Medulla oblongata (tissue), 1 donor: ENCODE measurements at regions not wholly inside any gene's neighbourhood (a gene's known extent, or its start where the extent isn't known, plus 50 kb on each side); places are given as distances from the start of the nearest gene placed in this dataset.

Source experiments
- DNase-seq: peaks from one replicate; pipeline ENCODE4 v3.0.0-alpha.2; 2015; ENCODE audit errors: extremely low spot score

- DNase-seq = no peak
Measured at GRCh38 chr11:128039140-128040021, 548.0 kb downstream of the ETS1 start.

GRCh38 chr11:128036556-128037093, 550.7 kb downstream of the ETS1 start:
- no peak for DNase-seq

DNA sequence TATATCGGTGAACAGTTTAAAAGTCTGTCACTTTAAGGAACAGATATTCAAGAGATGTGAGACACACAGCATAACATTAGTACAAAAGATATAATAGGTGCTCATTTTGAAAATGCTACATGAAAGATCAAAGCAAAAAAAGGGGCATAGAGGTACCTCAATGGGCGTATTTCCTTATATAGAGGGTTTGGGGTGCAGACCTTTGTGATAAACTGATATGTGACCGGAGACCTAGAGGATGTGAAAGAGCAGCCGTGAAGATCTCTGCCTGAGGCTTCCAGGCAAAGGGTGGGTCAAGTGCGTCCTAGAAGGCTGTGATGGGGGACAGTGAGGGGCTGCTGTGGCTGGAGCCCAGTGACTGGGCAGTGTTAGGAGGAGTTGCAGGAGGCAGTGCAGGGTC, 551.4 kb downstream of the ETS1 start:
- DNase-seq = no peak

- peak; percentile 66 for DNase-seq
Measured at GRCh38 chr11:128031538-128032134, 555.7 kb downstream of the ETS1 start.

DNA sequence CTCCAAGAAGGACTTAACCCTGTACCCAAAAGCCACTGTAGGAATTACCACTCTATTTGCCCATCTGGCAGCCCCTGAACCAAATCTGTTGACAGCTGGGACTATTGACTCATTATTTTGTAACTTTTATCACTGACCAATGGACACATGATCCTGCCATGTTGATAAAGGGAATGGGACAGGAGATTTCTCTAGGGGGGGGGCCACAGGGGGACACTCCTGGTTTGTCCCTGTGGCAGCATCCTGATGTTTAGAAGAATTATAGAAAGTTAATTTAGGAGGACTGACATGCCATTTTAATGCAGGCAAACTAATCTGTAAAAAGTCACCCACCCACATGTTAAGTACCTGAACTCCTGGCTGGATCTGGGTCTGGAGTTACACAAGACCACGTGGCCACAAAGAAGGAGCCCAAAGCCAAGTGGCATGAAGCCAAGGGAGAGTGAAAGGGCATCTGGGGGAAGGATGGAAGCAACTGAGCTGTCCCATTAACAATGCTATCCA, 558.1 kb downstream of the ETS1 start:
- no peak for DNase-seq

DNA sequence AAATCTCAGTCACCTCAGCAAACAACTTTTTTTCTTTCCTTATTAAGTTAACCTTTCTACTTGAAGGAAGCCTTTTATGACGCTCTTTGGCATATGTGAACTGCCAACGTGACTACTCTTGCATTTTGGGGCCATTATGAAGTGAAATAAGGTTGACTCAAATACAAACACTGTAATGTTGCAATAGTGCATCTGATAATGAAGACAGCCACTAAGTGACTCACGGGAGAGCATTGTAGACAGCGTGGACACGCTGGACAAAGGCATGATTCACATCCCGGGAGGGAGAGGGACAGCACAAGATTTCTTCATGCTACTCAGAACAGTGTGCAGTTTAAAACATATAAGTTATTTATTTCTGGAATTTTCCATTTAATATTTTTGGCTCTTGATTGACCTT, 560.8 kb downstream of the ETS1 start:
- no peak for DNase-seq

DNA sequence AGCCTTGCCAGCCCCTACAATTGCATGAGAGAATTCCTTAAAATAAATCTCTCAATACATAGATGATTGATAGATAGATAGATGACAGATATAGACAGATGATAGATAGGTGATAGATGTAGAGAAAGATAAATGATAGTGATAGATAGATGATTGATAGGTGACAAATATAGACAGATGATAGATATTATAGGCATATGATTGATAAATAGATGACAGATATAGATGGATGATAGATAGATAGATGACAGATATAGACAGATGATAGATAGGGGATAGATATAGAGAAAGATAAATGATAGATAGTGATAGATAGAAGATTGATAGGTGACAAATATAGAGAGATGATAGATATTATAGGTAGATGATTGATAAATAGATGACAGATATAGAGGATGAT, 564.6 kb downstream of the ETS1 start:
- no peak for DNase-seq

DNA sequence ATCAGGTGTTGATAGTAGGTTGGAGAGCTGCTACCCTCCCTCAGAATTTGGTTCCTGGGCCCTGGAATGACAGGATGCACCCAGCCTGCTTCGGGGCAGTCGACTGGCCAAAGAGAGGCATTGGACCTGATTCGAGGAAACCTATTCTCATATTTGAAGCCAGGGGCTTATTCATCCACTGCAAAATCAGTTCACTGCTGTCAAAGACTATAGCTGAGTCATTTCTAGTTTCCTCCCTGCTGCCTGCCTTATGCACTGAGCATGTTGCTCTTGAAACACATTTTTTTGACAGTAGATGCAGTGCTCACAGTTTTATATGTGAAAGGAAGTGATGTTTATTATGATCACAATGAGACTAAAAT, 565.4 kb downstream of the ETS1 start:
- no peak for DNase-seq

DNA sequence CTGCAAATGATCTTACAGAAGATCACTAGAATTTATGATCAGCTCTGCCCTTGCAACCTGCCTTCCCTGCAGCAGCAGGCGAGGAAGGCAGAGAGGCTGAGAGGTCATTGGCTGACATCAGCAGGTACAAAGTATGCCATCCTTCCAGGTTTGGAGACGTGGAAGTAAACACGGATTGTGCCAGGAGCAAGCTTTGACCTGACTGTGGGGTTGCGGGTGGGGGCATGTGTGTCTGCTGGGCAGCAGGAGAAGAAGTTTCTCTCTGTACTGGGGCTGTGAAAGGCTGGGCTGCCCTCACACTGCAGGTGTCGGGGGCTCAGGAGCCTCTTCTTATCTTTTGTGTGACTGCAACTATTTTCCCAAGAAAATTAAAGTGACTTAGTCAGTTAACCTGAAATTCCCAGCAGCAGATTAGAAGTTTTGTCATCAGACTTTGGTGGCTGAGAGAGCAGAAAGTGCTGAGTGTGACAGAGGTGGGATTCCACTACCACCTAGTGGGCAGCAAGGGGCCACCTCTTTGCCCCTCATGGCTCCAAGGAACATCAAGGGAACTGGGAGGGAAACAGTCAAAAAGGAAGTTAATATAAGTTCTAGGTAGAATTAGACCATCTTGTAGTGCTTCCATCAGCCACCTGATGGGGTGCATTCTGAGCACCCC, 565.9 kb downstream of the ETS1 start:
- no peak for DNase-seq

DNA sequence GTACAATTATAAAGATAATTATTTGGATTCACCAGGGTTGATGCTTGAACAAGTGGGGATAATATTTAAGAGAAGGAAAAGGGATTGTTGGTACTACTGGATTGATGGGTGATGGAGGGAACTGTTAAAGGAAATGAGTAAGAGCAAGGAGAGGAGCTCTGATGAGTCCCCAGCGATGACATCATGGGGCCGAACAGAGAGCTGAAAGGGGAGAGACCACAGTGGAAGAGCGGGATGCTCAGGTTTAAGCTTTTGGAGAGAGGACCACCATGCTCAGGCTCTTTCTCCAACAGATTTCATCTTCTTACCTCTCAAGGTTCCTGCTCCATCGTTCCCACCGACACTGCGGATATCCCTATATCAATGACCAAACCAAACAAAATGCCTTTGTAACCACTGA, 568.7 kb downstream of the ETS1 start:
- no peak for DNase-seq

DNA sequence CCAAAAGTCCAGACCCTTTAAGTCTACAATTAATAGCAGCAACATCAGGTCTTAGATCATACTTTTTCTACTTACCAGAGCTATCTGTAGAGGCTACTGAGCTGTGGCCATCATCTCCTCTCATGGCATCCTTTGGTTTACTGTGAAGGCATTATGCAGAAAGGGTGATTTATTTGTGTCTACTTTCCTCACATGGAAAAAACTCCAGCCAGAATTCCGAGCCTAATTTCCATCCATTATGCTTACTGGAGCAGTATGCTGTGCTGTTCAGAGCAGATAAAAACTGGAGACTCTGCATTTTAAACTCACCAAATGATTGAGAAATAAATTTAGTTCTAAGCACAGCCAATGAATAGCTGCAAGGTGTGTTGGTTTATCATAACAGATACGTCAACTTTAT, 581.8 kb downstream of the ETS1 start:
- DNase-seq = no peak

GRCh38 chr11:127998421-127998820, 588.9 kb downstream of the ETS1 start:
- no peak for DNase-seq

DNA sequence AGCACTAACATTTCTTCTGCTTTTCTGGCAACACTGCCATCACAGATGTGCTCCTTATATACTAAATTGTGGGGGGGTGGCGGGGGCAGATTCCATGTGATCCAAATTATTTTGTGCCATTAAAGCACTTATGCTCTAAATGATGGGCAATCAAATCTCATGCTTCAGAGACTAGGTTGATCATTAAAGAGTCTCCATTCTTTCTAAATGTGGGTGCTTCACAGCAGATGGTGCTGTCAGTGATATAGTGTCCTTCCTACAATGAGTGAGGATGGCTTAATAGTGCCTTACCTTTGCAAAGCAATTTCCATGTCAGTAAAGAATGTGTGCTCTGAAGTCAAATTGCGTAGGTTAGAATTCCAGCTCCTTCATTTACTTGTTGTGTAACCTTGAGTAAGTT, 589.8 kb downstream of the ETS1 start:
- no peak for DNase-seq

- DNase-seq = no peak
Measured at GRCh38 chr11:127996825-127997224, 590.5 kb downstream of the ETS1 start.

GRCh38 chr11:127995921-127996320, 591.4 kb downstream of the ETS1 start:
- no peak for DNase-seq

DNA sequence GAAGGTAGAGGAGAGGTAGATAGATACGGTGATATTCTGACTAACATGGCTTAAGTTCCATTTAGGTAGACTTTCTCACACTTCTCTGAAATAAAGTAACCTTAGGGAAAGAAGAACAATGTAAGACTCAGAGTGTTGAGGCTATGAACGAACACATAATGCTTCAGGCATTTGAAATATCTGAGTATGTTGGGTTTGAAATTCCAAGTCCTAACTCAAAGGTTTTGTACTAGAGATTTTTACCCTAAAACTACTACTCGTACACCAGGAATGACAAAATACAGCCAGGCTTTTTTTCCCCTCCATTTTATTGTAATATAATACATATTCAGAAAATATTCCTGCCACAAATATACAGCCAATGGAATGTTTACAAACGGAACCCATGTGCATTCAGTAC, 592.6 kb downstream of the ETS1 start:
- DNase-seq = no peak

DNA sequence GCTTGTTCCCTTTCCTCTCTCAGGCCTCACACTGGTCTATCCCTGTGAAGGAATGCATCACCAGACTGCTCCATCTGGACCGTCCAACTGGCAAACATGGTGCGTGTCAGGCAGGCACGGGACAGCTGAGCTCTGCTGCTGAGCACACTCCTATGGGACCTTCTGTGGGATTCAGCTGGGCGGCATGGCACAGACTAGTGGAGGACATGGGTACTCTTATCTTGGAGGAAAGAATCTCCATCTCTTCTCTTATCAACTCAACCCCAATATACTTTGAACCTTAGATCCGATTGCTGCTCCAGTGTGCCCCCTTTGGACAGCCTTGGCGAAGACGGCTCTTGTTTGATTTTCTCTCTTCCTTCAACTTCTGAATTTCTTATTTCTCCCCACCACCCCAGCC, 593.6 kb downstream of the ETS1 start:
- no peak for DNase-seq

DNA sequence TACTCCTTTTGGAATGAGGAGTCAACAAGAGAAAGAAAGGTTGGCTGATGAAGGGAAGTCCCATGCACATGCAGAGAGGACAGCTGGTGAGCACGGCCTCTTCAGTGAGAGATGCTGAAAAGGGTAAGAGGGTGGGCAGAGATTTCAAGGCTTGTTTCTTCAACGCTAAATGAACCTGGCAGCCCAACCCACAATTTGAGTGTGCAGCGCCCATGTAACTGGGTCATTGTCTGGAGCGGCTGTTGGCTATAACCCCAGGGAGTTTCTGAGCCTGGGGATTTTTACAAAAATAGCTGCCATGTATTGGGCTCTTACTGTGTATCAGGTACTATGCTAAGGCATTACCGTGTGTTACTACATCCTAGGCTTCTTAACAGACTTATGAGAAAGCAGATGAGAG, 594.1 kb downstream of the ETS1 start:
- DNase-seq = no peak

DNA sequence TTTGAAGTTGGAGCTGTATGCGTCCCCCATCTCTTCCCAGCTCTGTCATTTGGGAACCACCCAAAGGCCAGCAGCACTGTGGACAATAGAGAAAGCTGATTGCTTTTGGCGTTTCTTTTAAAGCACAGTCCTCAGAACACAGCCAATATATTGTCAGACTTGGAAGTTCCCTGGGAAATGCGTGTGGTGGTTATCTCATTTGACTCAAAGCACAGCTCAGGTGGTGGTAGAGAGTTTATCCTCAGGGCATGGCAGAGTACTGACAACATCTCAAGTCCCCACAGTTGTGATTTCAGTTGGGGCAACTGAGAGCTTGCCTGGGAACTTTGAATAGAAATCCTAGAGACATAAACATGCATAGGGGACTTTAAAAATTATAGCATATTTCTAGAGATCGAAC, 601.3 kb downstream of the ETS1 start:
- no peak for DNase-seq

DNA sequence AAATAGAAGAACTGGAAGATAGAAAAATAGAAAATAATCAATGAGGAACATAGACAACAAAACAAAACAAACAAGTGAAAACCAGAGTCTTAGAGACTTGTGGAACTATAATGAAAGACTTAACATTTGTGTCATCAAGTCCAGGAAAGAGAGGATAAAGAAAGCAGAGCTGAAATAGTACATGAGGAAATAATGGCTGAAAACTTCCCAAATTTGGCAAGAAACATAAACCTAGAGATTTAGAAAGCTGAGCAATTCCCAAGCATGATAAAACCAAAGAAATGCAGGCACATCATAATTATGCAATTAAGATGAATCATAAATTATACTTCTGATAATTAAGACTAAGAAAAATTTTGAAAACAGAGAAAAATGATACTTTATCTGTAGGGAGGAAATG, 614.5 kb downstream of the ETS1 start:
- DNase-seq = no peak

DNA sequence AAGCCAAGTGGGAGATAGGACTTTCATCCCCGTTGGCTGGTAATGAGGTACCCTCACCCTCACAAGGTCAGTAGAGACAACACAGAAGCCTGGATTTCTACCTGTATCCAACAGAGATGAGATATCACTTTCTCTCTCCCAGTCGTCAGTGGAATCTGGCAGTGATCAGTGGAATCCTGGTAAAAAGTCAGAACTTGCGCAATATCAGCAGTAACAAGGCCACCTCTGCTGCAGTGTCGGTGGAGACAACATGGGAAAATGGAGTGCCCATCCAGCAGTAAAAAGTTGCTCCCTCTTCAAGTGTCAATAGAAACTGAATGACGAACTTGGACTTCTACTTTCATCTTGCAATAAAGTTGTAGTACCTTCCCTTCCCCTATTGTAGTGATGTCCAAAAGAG, 615.9 kb downstream of the ETS1 start:
- DNase-seq = no peak

DNA sequence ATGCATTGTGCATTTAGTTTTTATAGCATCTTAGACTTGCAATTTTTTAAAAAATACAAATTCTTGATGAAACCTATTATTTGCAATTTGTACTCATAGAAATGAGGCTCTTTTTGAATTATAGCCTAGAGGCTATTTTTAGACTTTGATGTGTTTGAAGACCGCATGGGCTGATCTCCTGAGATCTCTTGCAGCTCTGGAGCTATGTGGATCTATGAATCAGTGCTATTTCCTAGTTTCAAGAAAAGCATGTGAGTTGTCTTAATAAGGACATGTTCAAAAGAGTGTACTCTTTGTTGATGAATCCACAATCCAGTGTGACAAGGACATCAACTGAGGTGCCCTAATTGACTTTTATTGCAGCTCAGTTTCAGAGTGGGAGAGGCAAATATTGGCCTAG, 620.5 kb downstream of the ETS1 start:
- no peak for DNase-seq
